HG03280 (cell line): ENCODE measurements at regions not wholly inside any gene's neighbourhood (a gene's known extent, or its start where the extent isn't known, plus 50 kb on each side); places are given as distances from the start of the nearest gene placed in this dataset.

ENCODE experiments used
- ATAC-seq: cut with Tn5 transposase; IDR thresholded peaks from one replicate; pipeline ENCODE4 v1.9.1; 2021; ENCODE audit warnings: mild to moderate bottlenecking, moderate library complexity; ENCODE audit not compliant: unreplicated experiment

- ATAC-seq = no peak
Observed at GRCh38 chr7:41475801-41476459, 227.0 kb downstream of the INHBA start.

GRCh38 chr7:41472427-41473125 lies 230.3 kb downstream of the INHBA start:
- no peak for ATAC-seq

GRCh38 chr7:41470081-41470480 lies 232.8 kb downstream of the INHBA start:
- ATAC-seq = no peak

GRCh38 chr7:41467596-41467995 lies 235.3 kb downstream of the INHBA start:
- no peak for ATAC-seq

GRCh38 chr7:41466760-41467384 lies 236.0 kb downstream of the INHBA start:
- ATAC-seq = no peak

- no peak for ATAC-seq
Observed at GRCh38 chr7:41465571-41465970, 237.3 kb downstream of the INHBA start.

- ATAC-seq = no peak
Observed at GRCh38 chr7:41463770-41464470, 239.0 kb downstream of the INHBA start.

- ATAC-seq = no peak
Observed at GRCh38 chr7:41459623-41460261, 243.1 kb downstream of the INHBA start.

GRCh38 chr7:41459183-41459582 lies 243.7 kb downstream of the INHBA start:
- ATAC-seq = no peak

GRCh38 chr7:41457832-41458437 lies 245.0 kb downstream of the INHBA start:
- ATAC-seq = no peak

GRCh38 chr7:41451826-41452225 lies 251.1 kb downstream of the INHBA start:
- no peak for ATAC-seq

GRCh38 chr7:41449694-41450093 lies 253.2 kb downstream of the INHBA start:
- no peak for ATAC-seq

- ATAC-seq = no peak
Observed at GRCh38 chr7:41449286-41449685, 253.6 kb downstream of the INHBA start.

- ATAC-seq = no peak
Observed at GRCh38 chr7:41448104-41448503, 254.8 kb downstream of the INHBA start.

- ATAC-seq = no peak
Observed at GRCh38 chr7:41447450-41448042, 255.3 kb downstream of the INHBA start.

GRCh38 chr7:41446606-41447449 lies 256.1 kb downstream of the INHBA start:
- no peak for ATAC-seq

GRCh38 chr7:41445946-41446345 lies 256.9 kb downstream of the INHBA start:
- ATAC-seq = no peak

GRCh38 chr7:41445432-41445831 lies 257.5 kb downstream of the INHBA start:
- no peak for ATAC-seq

GRCh38 chr7:41439515-41439879 lies 263.4 kb downstream of the INHBA start:
- no peak for ATAC-seq
